PC-3 (cell line): ENCODE measurements at regions not wholly inside any gene's neighbourhood (a gene's known extent, or its start where the extent isn't known, plus 50 kb on each side); places are given as distances from the start of the nearest gene placed in this dataset.

Source experiments
- ATAC-seq: fragments of 200-7000 bp; cut with Tn5 transposase; 2 replicates; pipeline ENCODE4 v1.9.1; 2020; ENCODE audit warnings: mild to moderate bottlenecking, moderate library complexity
- BruUV-seq: library from RNA; stranded (reverse); fragments of 400-500 nt; replicated peaks from 2 replicates; lab custom pipeline; 2021; lab: Mats Ljungman, UMichigan
- CTCF ChIA-PET: fragments of 300-600 bp; sonication (Branson Sonifier 250); formaldehyde crosslinking; loops from one replicate; lab custom pipeline; 2022; ENCODE audit warnings: antibody characterized with exemption; lab: Charles Lee
- POLR2A ChIA-PET: fragments of 300-600 bp; sonication (Branson Sonifier 250); formaldehyde crosslinking; loops from one replicate; lab custom pipeline; 2022; ENCODE audit warnings: antibody characterized with exemption; ENCODE audit not compliant: unreplicated experiment; lab: Charles Lee
- DNase-seq: peaks from one replicate; pipeline ENCODE4 v3.0.0-alpha.2; 2015
- H2AFZ ChIP-seq: fragments of 300-600 bp; sonication (generic); 2 replicates; pipeline ENCODE4 v1.6.0; 2016; ENCODE audit warnings: antibody characterized with exemption, low read length
- H3F3A ChIP-seq: fragments of 300-600 bp; sonication (generic); one replicate; pipeline ENCODE4 v1.6.0; 2017; ENCODE audit warnings: antibody characterized with exemption, low read length, control low read depth, mild to moderate bottlenecking; ENCODE audit not compliant: unreplicated experiment
- H3K27ac ChIP-seq: fragments of 300-600 bp; sonication (generic); 2 replicates; pipeline ENCODE4 v1.5.1; 2016; ENCODE audit warnings: mild to moderate bottlenecking, low read length
- H3K27me3 ChIP-seq: fragments of 300-600 bp; sonication (generic); 2 replicates; pipeline ENCODE4 v1.6.1; 2016; ENCODE audit warnings: low read length, mixed read lengths
- H3K36me3 ChIP-seq: fragments of 300-600 bp; sonication (generic); 2 replicates; pipeline ENCODE4 v1.6.1; 2016; ENCODE audit warnings: low read depth, mixed run types, low read length, mixed read lengths
- H3K4me1 ChIP-seq: fragments of 300-600 bp; sonication (generic); 2 replicates; pipeline ENCODE4 v1.5.1; 2016; ENCODE audit warnings: low read length; ENCODE audit not compliant: insufficient read depth
- H3K4me2 ChIP-seq: fragments of 300-600 bp; sonication (generic); 2 replicates; pipeline ENCODE4 v1.6.0; 2016; ENCODE audit warnings: low read length
- H3K4me3 ChIP-seq: fragments of 300-600 bp; sonication (generic); 2 replicates; pipeline ENCODE4 v1.5.1; 2016; ENCODE audit warnings: mild to moderate bottlenecking, low read length, mixed read lengths
- H3K79me2 ChIP-seq: fragments of 300-600 bp; sonication (generic); 2 replicates; pipeline ENCODE4 v1.6.1; 2017; ENCODE audit warnings: low read length, mixed read lengths
- H3K9ac ChIP-seq: fragments of 300-600 bp; sonication (generic); 2 replicates; pipeline ENCODE4 v1.6.0; 2016; ENCODE audit warnings: mild to moderate bottlenecking, low read length
- H3K9me2 ChIP-seq: fragments of 300-600 bp; sonication (generic); replicated peaks from 2 replicates; pipeline ENCODE4 v1.6.1; 2016; ENCODE audit warnings: mixed run types, low read length, mixed read lengths
- H3K9me3 ChIP-seq: fragments of 300-600 bp; sonication (generic); 2 replicates; pipeline ENCODE4 v1.6.1; 2016; ENCODE audit warnings: low read length, mixed read lengths
- H4K20me1 ChIP-seq: fragments of 300-600 bp; sonication (generic); 2 replicates; pipeline ENCODE4 v1.6.1; 2016; ENCODE audit warnings: low read length, mixed read lengths
- CTCF ChIP-seq: fragments of 300-600 bp; sonication (generic); conservative IDR thresholded peaks from 2 replicates; pipeline ENCODE4 v1.5.1; 2017; ENCODE audit warnings: antibody characterized with exemption, low read depth, mild to moderate bottlenecking, low read length
- EZH2 ChIP-seq: fragments of 300-600 bp; sonication (generic); IDR thresholded peaks from one replicate; pipeline ENCODE4 v1.6.1; 2017; ENCODE audit warnings: antibody characterized with exemption, mild to moderate bottlenecking, low read length; ENCODE audit not compliant: unreplicated experiment
- EZH2phosphoT487 ChIP-seq: fragments of 300-600 bp; sonication (generic); IDR thresholded peaks from 2 replicates; pipeline ENCODE4 v1.6.1; 2018; ENCODE audit warnings: mild to moderate bottlenecking, antibody characterized with exemption, low read length, borderline replicate concordance
- intact Hi-C: fragments of 100-400 bp; cut with micrococcal nuclease; formaldehyde crosslinking; loops from 2 replicates; pipeline ENCODE4 v1.9.0; 2023

- no peaks in the 10 kb centered on the region for H3K9me2 ChIP-seq
- CTCF ChIA-PET, result no interaction called here
- no peak overlapping the region for H3K9ac ChIP-seq
Observed at GRCh38 chr9:117860849-117861248, 156.6 kb downstream of the TLR4 start.

GRCh38 chr9:117864385-117865057 lies 160.3 kb downstream of the TLR4 start:
- intact Hi-C loops, result no loop called here
- ChIA-PET POLR2A (no interaction called here), CTCF (no interaction called here)
- TF ChIP-seq CTCF (no peak), EZH2 (no peak), EZH2phosphoT487 (no peak)
- BruUV-seq, result no TSS peak
- Histone ChIP-seq H3K4me1 (no peaks in the 10 kb centered on the region), H3K27ac (no peak overlapping the region), H3K9me2 (no peaks in the 10 kb centered on the region), H3K36me3 (no peaks in the 10 kb centered on the region), H3K9me3 (peaks cover 3% of the 10 kb centered on the region; the same call in 1 of the 2 replicates), H3F3A (no peaks in the 10 kb centered on the region), H3K4me3 (no peak overlapping the region), H4K20me1 (no peaks in the 10 kb centered on the region), H3K79me2 (no peaks in the 10 kb centered on the region), H2AFZ (no peak overlapping the region), H3K27me3 (no peaks in the 10 kb centered on the region), H3K9ac (no peak overlapping the region), H3K4me2 (no peak overlapping the region)
- ATAC-seq, result no peak
- DNase-seq, result no peak

More at GRCh38 chr9:117860849-117861248, 156.6 kb downstream of the TLR4 start:
- Histone ChIP-seq H3K36me3 (no peaks in the 10 kb centered on the region), H3K4me2 (no peak overlapping the region), H3K27ac (no peak overlapping the region), H2AFZ (no peak overlapping the region), H3K4me1 (no peaks in the 10 kb centered on the region), H3F3A (no peaks in the 10 kb centered on the region), H3K79me2 (no peaks in the 10 kb centered on the region), H3K4me3 (no peak overlapping the region), H3K9me3 (peaks cover 3% of the 10 kb centered on the region; the same call in 1 of the 2 replicates), H3K27me3 (no peaks in the 10 kb centered on the region), H4K20me1 (no peaks in the 10 kb centered on the region)
- no peak for ATAC-seq
- DNase-seq, result no peak
- POLR2A ChIA-PET, result no interaction called here
- no peak for TF ChIP-seq EZH2
- TF ChIP-seq EZH2phosphoT487, result no peak
- TF ChIP-seq CTCF, result no peak
- intact Hi-C loops, result no loop called here
- no TSS peak for BruUV-seq

- peaks cover 1% of the 10 kb centered on the region; the same call in 1 of the 2 replicates for H3K9me3 ChIP-seq
- no peak overlapping the region for H3K4me3 ChIP-seq
- ATAC-seq, result no peak
- no peak for DNase-seq
- POLR2A ChIA-PET, result no interaction called here
- no peaks in the 10 kb centered on the region for H3K79me2 ChIP-seq
- H3F3A ChIP-seq, result no peaks in the 10 kb centered on the region
- no peak overlapping the region for H3K27ac ChIP-seq
- TF ChIP-seq EZH2phosphoT487, result no peak
- BruUV-seq, result no TSS peak
- no peaks in the 10 kb centered on the region for H3K27me3 ChIP-seq
- CTCF ChIA-PET, result no interaction called here
- intact Hi-C loops, result no loop called here
- H2AFZ ChIP-seq, result no peak overlapping the region
- H4K20me1 ChIP-seq, result no peaks in the 10 kb centered on the region
- no peak overlapping the region for H3K4me2 ChIP-seq
- H3K4me1 ChIP-seq, result no peaks in the 10 kb centered on the region
- H3K36me3 ChIP-seq, result no peaks in the 10 kb centered on the region
- H3K9ac ChIP-seq, result no peak overlapping the region
- H3K9me2 ChIP-seq, result no peaks in the 10 kb centered on the region
Observed at GRCh38 chr9:117868594-117868993, 164.4 kb downstream of the TLR4 start.
